C4-2B (cell line): ENCODE measurements at regions not wholly inside any gene's neighbourhood (a gene's known extent, or its start where the extent isn't known, plus 50 kb on each side); places are given as distances from the start of the nearest gene placed in this dataset.

Source experiments
- H3K27ac ChIP-seq: fragments of 450-650 bp; 2 replicates; pipeline ENCODE4 v1.5.1; 2017
- ZFX ChIP-seq: fragments of 450-650 bp; IDR thresholded peaks from 2 replicates; pipeline ENCODE4 v1.6.1; 2017
- TF ChIP-seq, protein P1 (sequence below): fragments of 450-650 bp; conservative IDR thresholded peaks from 2 replicates; pipeline ENCODE4 v1.5.1; 2017; ENCODE audit warnings: mild to moderate bottlenecking

DNA sequence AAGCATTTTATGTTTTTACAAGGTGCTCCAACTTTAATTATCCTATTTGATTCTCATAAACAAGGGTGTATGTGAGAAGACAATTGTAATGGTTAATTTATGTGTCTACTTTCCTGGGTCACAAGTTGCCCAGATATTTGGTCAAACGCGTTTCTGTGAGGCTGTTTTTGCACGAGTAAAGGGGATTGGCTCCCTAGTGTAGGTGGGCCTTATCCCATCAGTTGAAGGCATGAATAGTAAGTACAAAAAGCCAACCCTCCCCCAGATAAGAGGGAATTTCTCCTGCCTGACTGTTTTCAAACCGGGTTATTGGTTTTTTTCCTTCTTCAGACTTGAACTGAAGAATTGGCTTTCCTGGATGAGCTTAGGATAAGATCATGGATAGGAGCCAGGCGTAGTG lies 224.0 kb upstream of the NCKAP5 start:
- TF ChIP-seq, protein P1, sequence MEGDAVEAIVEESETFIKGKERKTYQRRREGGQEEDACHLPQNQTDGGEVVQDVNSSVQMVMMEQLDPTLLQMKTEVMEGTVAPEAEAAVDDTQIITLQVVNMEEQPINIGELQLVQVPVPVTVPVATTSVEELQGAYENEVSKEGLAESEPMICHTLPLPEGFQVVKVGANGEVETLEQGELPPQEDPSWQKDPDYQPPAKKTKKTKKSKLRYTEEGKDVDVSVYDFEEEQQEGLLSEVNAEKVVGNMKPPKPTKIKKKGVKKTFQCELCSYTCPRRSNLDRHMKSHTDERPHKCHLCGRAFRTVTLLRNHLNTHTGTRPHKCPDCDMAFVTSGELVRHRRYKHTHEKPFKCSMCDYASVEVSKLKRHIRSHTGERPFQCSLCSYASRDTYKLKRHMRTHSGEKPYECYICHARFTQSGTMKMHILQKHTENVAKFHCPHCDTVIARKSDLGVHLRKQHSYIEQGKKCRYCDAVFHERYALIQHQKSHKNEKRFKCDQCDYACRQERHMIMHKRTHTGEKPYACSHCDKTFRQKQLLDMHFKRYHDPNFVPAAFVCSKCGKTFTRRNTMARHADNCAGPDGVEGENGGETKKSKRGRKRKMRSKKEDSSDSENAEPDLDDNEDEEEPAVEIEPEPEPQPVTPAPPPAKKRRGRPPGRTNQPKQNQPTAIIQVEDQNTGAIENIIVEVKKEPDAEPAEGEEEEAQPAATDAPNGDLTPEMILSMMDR: no peak
- no peak for TF ChIP-seq ZFX
- H3K27ac ChIP-seq: no peak overlapping the region

DNA sequence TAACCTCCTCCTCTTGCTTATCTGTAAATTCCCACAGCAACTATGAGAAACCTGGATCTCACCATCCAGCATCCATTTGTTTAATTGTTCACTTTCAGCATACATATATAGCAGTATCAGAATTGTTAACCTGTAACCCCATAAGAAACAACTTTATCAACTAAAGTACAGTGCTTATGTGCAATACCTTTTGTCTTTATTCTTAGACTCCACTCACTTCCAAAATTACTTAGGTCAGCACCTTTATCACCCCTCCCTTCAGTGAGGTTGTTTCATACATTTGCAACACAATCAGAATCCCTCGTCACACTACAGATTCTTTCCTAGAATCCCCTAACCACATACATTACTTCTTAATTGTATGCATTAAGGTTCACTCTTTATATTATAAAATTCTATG lies 225.9 kb upstream of the NCKAP5 start:
- no peak overlapping the region for H3K27ac ChIP-seq
- TF ChIP-seq ZFX: no peak
- TF ChIP-seq, protein P1: no peak

DNA sequence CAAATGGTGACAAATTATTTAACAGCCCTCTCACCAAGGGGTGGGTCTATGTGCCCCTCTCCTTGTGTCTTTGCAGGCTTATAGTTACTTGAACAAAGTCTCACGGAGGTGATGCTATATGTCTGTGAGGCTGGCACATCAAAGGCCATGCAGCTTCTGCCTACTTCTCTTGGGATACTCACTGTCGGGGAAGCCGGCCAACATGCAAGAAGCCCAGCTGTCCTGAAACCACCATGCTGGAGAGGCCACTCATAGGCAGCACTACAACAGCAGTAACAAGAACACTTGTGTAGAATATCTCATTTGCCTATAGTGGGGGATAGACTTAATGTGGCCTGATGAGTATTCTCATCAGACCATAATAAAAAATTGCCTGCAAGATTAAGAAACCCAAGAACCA lies 233.7 kb upstream of the NCKAP5 start:
- H3K27ac ChIP-seq: no peak overlapping the region
- no peak for TF ChIP-seq ZFX
- TF ChIP-seq, protein P1: no peak

DNA sequence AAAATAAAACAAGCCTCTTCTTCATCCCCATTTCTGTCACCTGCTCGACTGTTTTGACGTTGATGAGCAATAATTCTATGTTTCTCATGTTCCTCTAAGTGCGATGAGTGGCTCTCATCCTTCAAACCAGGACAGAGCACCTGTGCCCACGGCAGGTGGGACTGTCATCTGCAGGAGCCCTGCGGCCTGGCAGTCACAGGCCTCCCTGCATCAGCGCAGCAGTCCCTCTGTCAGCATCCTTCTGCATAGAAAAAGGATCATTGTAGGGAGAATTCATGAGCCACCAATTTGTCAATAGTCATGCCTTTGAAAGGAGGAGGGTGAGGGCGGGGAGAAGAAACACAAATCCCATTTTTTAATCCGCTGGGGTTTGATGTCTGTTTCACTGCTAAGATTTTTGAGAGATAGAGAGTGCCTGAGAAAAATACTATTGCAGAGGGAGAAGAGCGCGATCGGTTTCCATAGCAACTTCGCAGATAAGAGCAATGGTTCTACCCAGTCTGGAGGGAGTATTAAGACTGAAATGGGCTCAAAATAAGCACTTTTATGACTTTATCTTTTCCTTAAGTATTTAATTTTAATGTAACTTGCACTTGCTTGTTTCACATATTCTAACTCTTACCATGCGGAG lies 234.3 kb upstream of the NCKAP5 start:
- TF ChIP-seq ZFX: no peak
- TF ChIP-seq, protein P1: no peak
- no peak overlapping the region for H3K27ac ChIP-seq

DNA sequence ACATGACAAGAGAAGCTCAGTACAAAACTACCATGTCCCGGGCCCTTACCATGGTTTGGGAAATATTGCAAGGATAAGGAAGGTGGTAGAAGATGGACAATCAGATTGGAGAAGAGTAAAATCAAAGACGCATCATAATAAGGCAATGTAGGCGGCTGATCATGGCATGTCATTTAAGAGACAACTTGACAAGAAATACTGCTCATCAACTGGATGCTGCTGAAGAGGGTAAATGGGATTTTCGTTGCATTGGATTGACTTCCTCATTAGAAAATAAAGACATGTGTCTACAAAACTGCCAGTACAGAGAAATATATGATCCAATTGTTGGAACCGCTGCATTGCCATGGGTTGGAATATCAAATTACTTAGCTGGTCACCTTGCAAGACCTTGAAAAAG lies 238.3 kb upstream of the NCKAP5 start:
- H3K27ac ChIP-seq: no peak overlapping the region
- TF ChIP-seq, protein P1: no peak
- no peak for TF ChIP-seq ZFX

DNA sequence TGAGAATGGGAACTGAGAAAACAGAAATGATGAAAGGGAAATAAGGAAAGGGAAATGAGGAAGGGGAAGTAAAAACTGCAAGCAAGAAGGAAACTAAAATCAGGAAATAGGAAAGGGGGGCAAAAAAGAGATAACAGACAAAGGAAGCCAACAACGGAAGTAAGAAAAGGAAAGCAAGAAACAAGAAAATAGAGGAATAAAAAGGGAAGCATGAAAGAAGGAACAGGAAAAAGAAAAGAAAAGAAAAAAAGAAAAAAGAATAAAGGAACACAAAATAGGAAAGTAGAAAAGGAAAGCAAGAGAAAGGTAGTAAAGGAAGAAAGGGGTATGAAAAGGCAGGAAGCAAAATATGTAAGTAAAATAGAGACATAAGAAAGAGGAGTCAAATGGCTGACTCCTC lies 241.2 kb upstream of the NCKAP5 start:
- TF ChIP-seq, protein P1: no peak
- no peak overlapping the region for H3K27ac ChIP-seq

DNA sequence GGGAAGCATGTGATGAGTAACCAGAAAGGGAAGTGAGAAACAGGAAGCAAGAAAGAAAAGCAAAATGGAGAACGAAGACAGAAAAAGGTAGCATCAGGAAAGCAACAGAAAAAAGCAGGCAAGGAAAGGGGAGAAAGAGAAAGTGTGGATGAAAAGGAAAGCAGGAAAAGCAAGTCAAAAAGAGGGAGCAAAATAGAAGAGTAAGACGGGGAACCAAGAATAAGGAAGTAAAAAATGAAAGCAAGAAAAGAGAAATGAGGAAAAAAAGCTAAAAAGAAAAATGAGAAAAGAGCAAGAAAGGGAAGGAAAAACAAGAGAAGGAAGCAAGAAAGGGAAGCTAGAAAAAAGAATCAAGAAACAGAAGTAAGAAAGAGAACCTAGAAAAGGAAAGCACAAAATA lies 242.3 kb upstream of the NCKAP5 start:
- TF ChIP-seq, protein P1: no peak
- no peak for TF ChIP-seq ZFX

More for the DNA sequence above, 242.3 kb upstream of the NCKAP5 start:
- H3K27ac ChIP-seq: no peak overlapping the region
